ENCODE measurements at regions not wholly inside any gene's neighbourhood (a gene's known extent, or its start where the extent isn't known, plus 50 kb on each side); places are given as distances from the start of the nearest gene placed in this dataset.
A peak's percentile ranks its signal among the peaks of the same experiment; 100 is the strongest.

GRCh38 chrX:14235004-14235403, 205.3 kb upstream of the GEMIN8 start:
- Mint-ChIP-seq H3K9me3 (no peaks in the 10 kb centered on the region), H3K4me1 (ENCODE audit: low read depth) (no peaks in the 10 kb centered on the region), H3K27me3 (ENCODE audit: insufficient read depth) (no peaks in the 10 kb centered on the region), H3K36me3 (ENCODE audit: low read depth) (no peaks in the 10 kb centered on the region), H3K27ac (no peak overlapping the region), H3K4me3 (no peak overlapping the region)
- intact Hi-C loops (cut with micrococcal nuclease): no loop called here
- no peak for DNase-seq (ENCODE audit: low spot score)

GRCh38 chrX:14232688-14233087, 203.0 kb upstream of the GEMIN8 start:
- intact Hi-C loops (cut with micrococcal nuclease): no loop called here
- DNase-seq (ENCODE audit: low spot score): no peak
- H3K4me3 Mint-ChIP-seq: no peak overlapping the region
- H3K9me3 Mint-ChIP-seq: no peaks in the 10 kb centered on the region
- H3K4me1 Mint-ChIP-seq (ENCODE audit: low read depth): no peaks in the 10 kb centered on the region
- H3K27ac Mint-ChIP-seq: no peak overlapping the region
- no peaks in the 10 kb centered on the region for H3K27me3 Mint-ChIP-seq (ENCODE audit: insufficient read depth)
- no peaks in the 10 kb centered on the region for H3K36me3 Mint-ChIP-seq (ENCODE audit: low read depth)

- no peak for DNase-seq (ENCODE audit: low spot score)
- no peak overlapping the region for H3K27ac Mint-ChIP-seq
These were observed 198.9 kb upstream of the GEMIN8 start for GRCh38 chrX:14228611-14229010.

GRCh38 chrX:14220386-14220944, 190.8 kb upstream of the GEMIN8 start:
- H3K27ac Mint-ChIP-seq: no peak overlapping the region

More at GRCh38 chrX:14228611-14229010, 198.9 kb upstream of the GEMIN8 start:
- Mint-ChIP-seq H3K27me3 (ENCODE audit: insufficient read depth) (no peaks in the 10 kb centered on the region), H3K4me1 (ENCODE audit: low read depth) (no peaks in the 10 kb centered on the region), H3K9me3 (no peaks in the 10 kb centered on the region), H3K4me3 (no peak overlapping the region), H3K36me3 (ENCODE audit: low read depth) (no peaks in the 10 kb centered on the region)
- intact Hi-C loops (cut with micrococcal nuclease): no loop called here

GRCh38 chrX:14209034-14209433, 179.3 kb upstream of the GEMIN8 start:
- DNase-seq (ENCODE audit: low spot score): no peak
- H3K4me1 Mint-ChIP-seq (ENCODE audit: low read depth): no peaks in the 10 kb centered on the region
- no peaks in the 10 kb centered on the region for H3K36me3 Mint-ChIP-seq (ENCODE audit: low read depth)
- H3K27ac Mint-ChIP-seq: no peak overlapping the region
- H3K4me3 Mint-ChIP-seq: no peak overlapping the region
- intact Hi-C loops (cut with micrococcal nuclease): no loop called here
- no peaks in the 10 kb centered on the region for H3K9me3 Mint-ChIP-seq
- H3K27me3 Mint-ChIP-seq (ENCODE audit: insufficient read depth): no peaks in the 10 kb centered on the region

More at GRCh38 chrX:14220386-14220944, 190.8 kb upstream of the GEMIN8 start:
- Mint-ChIP-seq H3K27me3 (ENCODE audit: insufficient read depth) (no peaks in the 10 kb centered on the region), H3K4me1 (ENCODE audit: low read depth) (no peaks in the 10 kb centered on the region), H3K36me3 (ENCODE audit: low read depth) (no peaks in the 10 kb centered on the region), H3K9me3 (no peaks in the 10 kb centered on the region), H3K4me3 (no peak overlapping the region)
- DNase-seq (ENCODE audit: low spot score): no peak
- intact Hi-C loops (cut with micrococcal nuclease): no loop called here

- no peaks in the 10 kb centered on the region for H3K4me1 Mint-ChIP-seq (ENCODE audit: low read depth)
- H3K36me3 Mint-ChIP-seq (ENCODE audit: low read depth): no peaks in the 10 kb centered on the region
- no peaks in the 10 kb centered on the region for H3K27me3 Mint-ChIP-seq (ENCODE audit: insufficient read depth)
- H3K9me3 Mint-ChIP-seq: no peaks in the 10 kb centered on the region
- no peak for DNase-seq (ENCODE audit: low spot score)
- intact Hi-C loops (cut with micrococcal nuclease): no loop called here
- H3K27ac Mint-ChIP-seq: no peak overlapping the region
- H3K4me3 Mint-ChIP-seq: no peak overlapping the region
These were observed 165.0 kb upstream of the GEMIN8 start for GRCh38 chrX:14194711-14195110.

GRCh38 chrX:14193547-14193946, 163.9 kb upstream of the GEMIN8 start:
- intact Hi-C loops (cut with micrococcal nuclease): no loop called here
- no peak for DNase-seq (ENCODE audit: low spot score)
- Mint-ChIP-seq H3K36me3 (ENCODE audit: low read depth) (no peaks in the 10 kb centered on the region), H3K4me3 (no peak overlapping the region), H3K27ac (no peak overlapping the region), H3K9me3 (no peaks in the 10 kb centered on the region), H3K27me3 (ENCODE audit: insufficient read depth) (no peaks in the 10 kb centered on the region), H3K4me1 (ENCODE audit: low read depth) (no peaks in the 10 kb centered on the region)

GRCh38 chrX:14173873-14174272, 144.2 kb upstream of the GEMIN8 start:
- no peaks in the 10 kb centered on the region for H3K36me3 Mint-ChIP-seq (ENCODE audit: low read depth)
- intact Hi-C loops (cut with micrococcal nuclease): no loop called here
- no peak overlapping the region for H3K4me3 Mint-ChIP-seq
- no peak overlapping the region for H3K27ac Mint-ChIP-seq
- no peaks in the 10 kb centered on the region for H3K4me1 Mint-ChIP-seq (ENCODE audit: low read depth)
- no peaks in the 10 kb centered on the region for H3K9me3 Mint-ChIP-seq
- DNase-seq (ENCODE audit: low spot score): no peak
- H3K27me3 Mint-ChIP-seq (ENCODE audit: insufficient read depth): no peaks in the 10 kb centered on the region

GRCh38 chrX:14164828-14165227, 135.1 kb upstream of the GEMIN8 start:
- Mint-ChIP-seq H3K36me3 (ENCODE audit: low read depth) (no peaks in the 10 kb centered on the region), H3K27ac (no peak overlapping the region), H3K9me3 (no peaks in the 10 kb centered on the region), H3K4me1 (ENCODE audit: low read depth) (no peaks in the 10 kb centered on the region), H3K4me3 (no peak overlapping the region), H3K27me3 (ENCODE audit: insufficient read depth) (no peaks in the 10 kb centered on the region)
- DNase-seq (ENCODE audit: low spot score): no peak
- intact Hi-C loops (cut with micrococcal nuclease): no loop called here

GRCh38 chrX:14125462-14125861, 95.8 kb upstream of the GEMIN8 start:
- intact Hi-C loops (cut with micrococcal nuclease): no loop called here
- H3K36me3 Mint-ChIP-seq (ENCODE audit: low read depth): no peaks in the 10 kb centered on the region
- H3K4me3 Mint-ChIP-seq: no peak overlapping the region
- H3K27ac Mint-ChIP-seq: no peak overlapping the region
- H3K4me1 Mint-ChIP-seq (ENCODE audit: low read depth): no peaks in the 10 kb centered on the region
- DNase-seq (ENCODE audit: low spot score): no peak
- H3K27me3 Mint-ChIP-seq (ENCODE audit: insufficient read depth): peaks cover 2% of the 10 kb centered on the region
- no peaks in the 10 kb centered on the region for H3K9me3 Mint-ChIP-seq

- H3K27ac Mint-ChIP-seq: no peak overlapping the region
- no peak for DNase-seq (ENCODE audit: low spot score)
- intact Hi-C loops (cut with micrococcal nuclease): no loop called here
- H3K4me1 Mint-ChIP-seq (ENCODE audit: low read depth): no peaks in the 10 kb centered on the region
- H3K4me3 Mint-ChIP-seq: no peak overlapping the region
- no peaks in the 10 kb centered on the region for H3K36me3 Mint-ChIP-seq (ENCODE audit: low read depth)
- no peaks in the 10 kb centered on the region for H3K9me3 Mint-ChIP-seq
- H3K27me3 Mint-ChIP-seq (ENCODE audit: insufficient read depth): peaks cover 2% of the 10 kb centered on the region
These were observed 94.9 kb upstream of the GEMIN8 start for GRCh38 chrX:14124562-14124961.

- Mint-ChIP-seq H3K4me3 (no peak overlapping the region), H3K27ac (no peak overlapping the region), H3K4me1 (ENCODE audit: low read depth) (no peaks in the 10 kb centered on the region), H3K36me3 (ENCODE audit: low read depth) (no peaks in the 10 kb centered on the region), H3K9me3 (no peaks in the 10 kb centered on the region), H3K27me3 (ENCODE audit: insufficient read depth) (peaks cover 4% of the 10 kb centered on the region)
- intact Hi-C loops (cut with micrococcal nuclease): loop anchor here (1.0 to 5.0 kb wide), 3 partner anchors 56 to 1148 kb away; no protein-coding TSS in a partner anchor
- DNase-seq (ENCODE audit: low spot score): peak; percentile 6
These were observed 66.0 kb upstream of the GEMIN8 start for GRCh38 chrX:14095702-14096101.

- intact Hi-C loops (cut with micrococcal nuclease): no loop called here
These were observed 64.5 kb upstream of the GEMIN8 start for GRCh38 chrX:14094191-14094590.

GRCh38 chrX:14084466-14084865, 54.8 kb upstream of the GEMIN8 start:
- intact Hi-C loops (cut with micrococcal nuclease): no loop called here

More at GRCh38 chrX:14094191-14094590, 64.5 kb upstream of the GEMIN8 start:
- Mint-ChIP-seq H3K9me3 (no peaks in the 10 kb centered on the region), H3K4me1 (ENCODE audit: low read depth) (no peaks in the 10 kb centered on the region), H3K4me3 (no peak overlapping the region), H3K27me3 (ENCODE audit: insufficient read depth) (peaks cover 3% of the 10 kb centered on the region), H3K27ac (no peak overlapping the region), H3K36me3 (ENCODE audit: low read depth) (no peaks in the 10 kb centered on the region)
- DNase-seq (ENCODE audit: low spot score): no peak

More at GRCh38 chrX:14084466-14084865, 54.8 kb upstream of the GEMIN8 start:
- no peaks in the 10 kb centered on the region for H3K9me3 Mint-ChIP-seq
- no peak for DNase-seq (ENCODE audit: low spot score)
- H3K27ac Mint-ChIP-seq: no peak overlapping the region
- H3K36me3 Mint-ChIP-seq (ENCODE audit: low read depth): no peaks in the 10 kb centered on the region
- H3K4me1 Mint-ChIP-seq (ENCODE audit: low read depth): no peaks in the 10 kb centered on the region
- no peaks in the 10 kb centered on the region for H3K27me3 Mint-ChIP-seq (ENCODE audit: insufficient read depth)
- no peak overlapping the region for H3K4me3 Mint-ChIP-seq

All from activated T-helper 1 cell treated with anti-CD3 and anti-CD28 coated beads, Interleukin-12 subunit alpha, Interleukin-12 subunit beta, Interleukin-2, Interleukin-4 antibody, amounts not matched to agents 30 ng/mL and 10 ng/mL and 1 ng/mL, durations not matched to agents 14 hours and 24 hours and 36 hours (primary cell).